Tibial nerve (tissue), 4 donors: ENCODE measurements at regions not wholly inside any gene's neighbourhood (a gene's known extent, or its start where the extent isn't known, plus 50 kb on each side); places are given as distances from the start of the nearest gene placed in this dataset.
"Not testable (repeated sequence)": the region's sequence is repeated elsewhere in the genome, so short reads cannot be mapped to it uniquely, and the experiment has no call there.

ENCODE experiments used
- DNase-seq, 2 donors: peaks; one replicate each; pipeline ENCODE4 v3.0.0-alpha.2; 2019; ENCODE audit warnings: low spot score in 2 of 2
- H3K27ac ChIP-seq, 4 donors: fragments of 200-600 bp; sonication (generic) in 3 of 4; one replicate each; pipeline ENCODE4 v1.5.1; 2017 to 2019; ENCODE audit warnings: mild to moderate bottlenecking in 1 of 4
- H3K27me3 ChIP-seq, 2 donors: fragments of 200-600 bp; sonication (generic) in 1 of 2; one replicate each; pipeline versions ENCODE4 v1.5.1 to v1.6.0; 2017 to 2019
- H3K36me3 ChIP-seq, 3 donors: fragments of 200-600 bp; sonication (generic); one replicate each; pipeline ENCODE4 v1.5.1; 2018 to 2019
- H3K4me1 ChIP-seq, 4 donors: fragments of 200-600 bp; sonication (generic) in 3 of 4; one replicate each; pipeline ENCODE4 v1.5.1; 2017 to 2019
- H3K4me3 ChIP-seq, 4 donors: fragments of 200-600 bp; sonication (generic) in 3 of 4; one replicate each; pipeline ENCODE4 v1.5.1; 2017 to 2019; ENCODE audit warnings: mild to moderate bottlenecking in 1 of 4, moderate library complexity in 1 of 4
- H3K9me3 ChIP-seq, 4 donors: fragments of 200-600 bp; sonication (generic) in 3 of 4; one replicate each; pipeline ENCODE4 v1.5.1; 2017 to 2019
- EP300 ChIP-seq, 2 donors: sonication (generic); formaldehyde crosslinking; IDR thresholded peaks; one replicate each; pipeline ENCODE4 v1.6.1; 2017; ENCODE audit warnings: antibody characterized with exemption in 2 of 2, mild to moderate bottlenecking in 1 of 2
- POLR2A ChIP-seq, 2 donors: fragments of 450-650 bp; IDR thresholded peaks; one replicate each; pipeline ENCODE4 v1.6.1; 2017; ENCODE audit warnings: antibody characterized with exemption in 2 of 2, mild to moderate bottlenecking in 2 of 2, moderate library complexity in 2 of 2
- WGBS, 2 donors: methylation state at CpG; one replicate each; pipeline ENCODE4 v1.1.5; 2018; 5-methylcytosine and 5-hydroxymethylcytosine counted together
- TF ChIP-seq, protein P1 (sequence below), 5 experiments: fragments of 200-600 bp in 3 of 5; fragments of 450-650 bp in 2 of 5; sonication (generic) in 3 of 5; IDR thresholded peaks; one replicate each; pipeline ENCODE4 v1.5.1; 2016 to 2019; ENCODE audit warnings: antibody characterized with exemption in 5 of 5, mild to moderate bottlenecking in 3 of 5, moderate library complexity in 2 of 5

DNA sequence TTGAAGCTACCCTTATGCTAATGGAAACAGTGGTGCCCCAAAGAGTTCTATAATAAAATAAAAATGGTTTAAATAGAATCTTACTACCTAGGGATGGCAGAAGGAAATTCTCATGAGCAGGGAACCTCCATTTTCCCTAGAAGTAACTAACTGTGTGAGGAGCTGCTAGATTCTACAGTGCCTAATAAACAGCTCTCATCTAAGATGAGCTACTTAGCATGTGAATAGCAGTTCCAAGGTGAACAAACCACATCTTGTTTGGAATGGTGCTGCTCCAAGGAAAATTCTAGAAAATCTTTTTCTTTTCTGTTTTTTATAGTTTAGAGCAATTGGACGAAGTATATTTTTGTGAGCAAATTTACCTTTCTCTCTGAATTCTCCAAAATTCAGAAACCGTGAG is 1015.3 kb upstream of the NOVA1 start:
- no peak for TF ChIP-seq EP300 (IDR thresholded peaks at IDR 0.05)
- TF ChIP-seq, protein P1, sequence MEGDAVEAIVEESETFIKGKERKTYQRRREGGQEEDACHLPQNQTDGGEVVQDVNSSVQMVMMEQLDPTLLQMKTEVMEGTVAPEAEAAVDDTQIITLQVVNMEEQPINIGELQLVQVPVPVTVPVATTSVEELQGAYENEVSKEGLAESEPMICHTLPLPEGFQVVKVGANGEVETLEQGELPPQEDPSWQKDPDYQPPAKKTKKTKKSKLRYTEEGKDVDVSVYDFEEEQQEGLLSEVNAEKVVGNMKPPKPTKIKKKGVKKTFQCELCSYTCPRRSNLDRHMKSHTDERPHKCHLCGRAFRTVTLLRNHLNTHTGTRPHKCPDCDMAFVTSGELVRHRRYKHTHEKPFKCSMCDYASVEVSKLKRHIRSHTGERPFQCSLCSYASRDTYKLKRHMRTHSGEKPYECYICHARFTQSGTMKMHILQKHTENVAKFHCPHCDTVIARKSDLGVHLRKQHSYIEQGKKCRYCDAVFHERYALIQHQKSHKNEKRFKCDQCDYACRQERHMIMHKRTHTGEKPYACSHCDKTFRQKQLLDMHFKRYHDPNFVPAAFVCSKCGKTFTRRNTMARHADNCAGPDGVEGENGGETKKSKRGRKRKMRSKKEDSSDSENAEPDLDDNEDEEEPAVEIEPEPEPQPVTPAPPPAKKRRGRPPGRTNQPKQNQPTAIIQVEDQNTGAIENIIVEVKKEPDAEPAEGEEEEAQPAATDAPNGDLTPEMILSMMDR (IDR thresholded peaks at IDR 0.05), result no peak
- TF ChIP-seq POLR2A (IDR thresholded peaks at IDR 0.05), result no peak
- H3K9me3 ChIP-seq, result no peaks in the 10 kb centered on the region
- H3K4me3 ChIP-seq, result no peak overlapping the region
- no peaks in the 10 kb centered on the region for H3K36me3 ChIP-seq
- DNase-seq, result no peak
- no peak overlapping the region for H3K27ac ChIP-seq
- no peaks in the 10 kb centered on the region for H3K4me1 ChIP-seq
- 79% methylated on average over 2 of the region's 2 CpGs for WGBS, 2 donors
- H3K27me3 ChIP-seq, result no peaks in the 10 kb centered on the region

DNA sequence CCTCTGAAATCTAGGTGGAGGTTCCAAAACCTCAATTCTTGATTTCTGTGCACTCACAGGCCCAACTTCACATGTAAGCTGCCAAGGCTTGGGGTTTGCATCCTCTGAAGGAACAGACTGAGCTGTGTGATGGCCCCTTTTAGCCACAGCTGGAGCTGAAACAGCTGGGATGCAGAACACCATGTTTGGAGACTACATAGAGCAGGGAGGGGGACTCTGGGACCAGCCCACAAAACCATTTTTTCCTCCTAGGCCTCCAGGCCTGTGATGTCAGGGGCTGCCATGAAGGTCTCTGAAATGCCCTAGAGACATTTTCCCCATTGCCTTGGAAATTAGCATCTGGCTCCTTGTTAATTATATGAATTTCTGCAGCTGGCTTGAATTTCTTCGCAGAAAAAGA is 1025.9 kb upstream of the NOVA1 start:
- 91 to 94% methylated on average over 1 of the region's 1 CpG for WGBS, 2 donors
- peaks cover 0 to 12% (median 0%) of the 10 kb centered on the region in 4 donors for H3K9me3 ChIP-seq
- H3K4me3 ChIP-seq, result no peak overlapping the region
- H3K27ac ChIP-seq, result no peak overlapping the region
- H3K4me1 ChIP-seq, result no peaks in the 10 kb centered on the region
- H3K36me3 ChIP-seq, result no peaks in the 10 kb centered on the region
- TF ChIP-seq, protein P1 (IDR thresholded peaks at IDR 0.05), result no peak
- TF ChIP-seq POLR2A (IDR thresholded peaks at IDR 0.05), result no peak
- no peak for TF ChIP-seq EP300 (IDR thresholded peaks at IDR 0.05)
- no peaks in the 10 kb centered on the region for H3K27me3 ChIP-seq
- no peak for DNase-seq

DNA sequence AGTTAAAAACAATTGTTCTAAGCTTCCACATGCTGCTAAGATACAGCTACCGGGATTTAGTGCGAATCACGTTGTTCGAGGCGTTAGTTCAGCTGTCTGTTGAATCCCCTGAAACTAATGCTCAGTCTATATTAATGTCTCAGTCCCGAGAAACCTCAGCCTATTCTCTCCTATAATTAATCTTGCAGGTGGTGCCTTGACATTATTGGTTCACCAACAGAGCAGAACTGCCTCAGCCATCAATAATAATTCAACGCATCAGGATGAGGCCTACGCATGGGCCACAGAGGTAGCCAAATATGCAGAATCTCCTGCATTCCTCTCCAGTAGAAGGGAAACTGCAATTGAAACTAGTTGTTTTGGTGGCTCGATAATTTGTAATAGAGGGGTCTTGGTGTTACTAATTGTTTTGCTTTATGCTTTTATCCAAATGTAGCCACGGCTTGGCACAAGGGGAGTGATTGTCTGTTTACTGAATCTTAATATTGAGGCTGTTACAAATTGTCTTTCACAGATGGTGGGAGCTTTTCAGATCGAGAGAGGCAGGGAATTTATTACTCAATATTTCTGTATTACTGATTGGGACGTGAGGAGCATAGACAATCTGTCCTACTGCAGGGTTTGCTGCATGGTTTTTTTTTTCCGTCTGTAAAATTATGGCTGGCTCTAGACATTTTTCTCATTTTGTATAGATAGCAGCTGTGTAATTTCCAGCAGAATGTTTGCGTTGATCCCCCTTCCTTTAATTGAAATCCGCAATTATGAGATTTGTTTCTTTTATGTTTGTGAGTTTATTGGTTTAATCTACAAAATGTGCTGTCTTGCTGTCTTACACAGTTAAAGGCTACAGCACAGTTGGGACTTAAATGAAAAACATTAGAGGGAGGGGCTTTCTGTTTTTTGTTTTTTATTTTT is 1036.5 kb upstream of the NOVA1 start:
- Histone ChIP-seq H3K4me1 (no peaks in the 10 kb centered on the region), H3K4me3 (no peak overlapping the region), H3K9me3 (no peaks in the 10 kb centered on the region), H3K36me3 (no peaks in the 10 kb centered on the region), H3K27me3 (no peaks in the 10 kb centered on the region), H3K27ac (no peak overlapping the region)
- no peak for TF ChIP-seq EP300 (IDR thresholded peaks at IDR 0.05)
- TF ChIP-seq, protein P1 (IDR thresholded peaks at IDR 0.05), result no peak
- no peak for TF ChIP-seq POLR2A (IDR thresholded peaks at IDR 0.05)
- 68 to 74% methylated on average over 15 of the region's 15 CpGs for WGBS, 2 donors
- no peak for DNase-seq

DNA sequence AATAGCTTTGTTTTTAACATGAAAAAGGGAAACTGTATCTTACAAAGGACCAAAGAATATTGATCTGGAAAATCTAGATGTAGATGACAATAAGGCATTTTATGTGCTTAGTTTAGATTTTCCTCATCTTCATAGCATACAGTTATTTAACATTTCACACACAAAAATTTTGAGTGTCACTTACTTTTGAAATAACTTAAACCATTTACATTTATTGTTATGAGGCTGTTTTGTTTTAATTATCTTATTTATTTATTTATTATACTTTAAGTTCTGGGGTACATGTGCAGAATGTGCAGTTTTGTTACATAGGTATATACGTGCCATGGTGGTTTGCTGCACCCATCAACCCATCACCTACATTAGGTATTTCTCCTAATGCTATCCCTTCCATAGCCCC is 1042.9 kb upstream of the NOVA1 start:
- not testable (repeated sequence) for H3K4me3 ChIP-seq, H3K4me1 ChIP-seq, H3K36me3 ChIP-seq, H3K27me3 ChIP-seq, H3K27ac ChIP-seq, DNase-seq
- 87 to 98% methylated on average over 1 of the region's 1 CpG for WGBS, 2 donors
- peaks cover 0 to 13% (median 0%) of the 10 kb centered on the region in 4 donors for H3K9me3 ChIP-seq

DNA sequence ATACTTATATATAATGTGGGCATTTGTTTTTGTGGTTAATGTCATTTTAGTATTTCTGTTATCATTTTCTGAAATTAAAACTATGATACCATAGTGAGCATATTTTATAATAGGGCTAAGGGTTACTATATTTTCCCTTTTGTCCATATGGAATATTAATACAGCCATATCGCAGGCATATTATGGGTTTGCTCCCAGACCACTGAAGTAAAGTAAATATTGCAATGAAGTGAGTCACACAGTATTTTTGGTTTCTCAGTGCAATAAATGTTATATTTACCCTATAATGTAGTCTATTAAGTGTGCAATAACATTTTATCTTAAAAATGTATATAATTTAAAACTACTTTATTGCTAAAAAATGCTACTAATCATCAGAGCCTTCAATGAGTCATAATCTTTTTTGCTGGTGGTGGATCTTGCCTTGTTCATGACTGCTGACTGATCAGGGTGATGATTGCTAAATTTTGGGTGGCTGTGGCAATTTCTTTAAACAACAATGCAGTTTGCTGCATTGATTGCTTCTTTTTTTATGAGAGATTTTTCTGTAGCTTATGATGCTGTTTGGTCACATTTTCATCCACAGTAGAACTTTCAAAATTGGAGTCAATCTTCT is 1044.5 kb upstream of the NOVA1 start:
- H3K4me3 ChIP-seq, result no peak overlapping the region
- H3K27ac ChIP-seq, result no peak overlapping the region
- no peak for DNase-seq
- no peaks in the 10 kb centered on the region for H3K27me3 ChIP-seq
- peaks cover 0 to 13% (median 0%) of the 10 kb centered on the region in 4 donors for H3K9me3 ChIP-seq
- TF ChIP-seq, protein P1 (IDR thresholded peaks at IDR 0.05), result no peak
- no peaks in the 10 kb centered on the region for H3K36me3 ChIP-seq
- H3K4me1 ChIP-seq, result no peaks in the 10 kb centered on the region
- 94% methylated on average over 1 of the region's 1 CpG for WGBS, 2 donors
